OCI-LY7 (cell line): ENCODE measurements at regions not wholly inside any gene's neighbourhood (a gene's known extent, or its start where the extent isn't known, plus 50 kb on each side); places are given as distances from the start of the nearest gene placed in this dataset.
"Not testable (repeated sequence)": the region's sequence is repeated elsewhere in the genome, so short reads cannot be mapped to it uniquely, and the experiment has no call there.

Experiments
- BruUV-seq: library from RNA; stranded (reverse); fragments of 400-500 nt; replicated peaks from 2 replicates; lab custom pipeline; 2021; lab: Mats Ljungman, UMichigan
- CTCF ChIA-PET: fragments of 300-600 bp; sonication (Branson Sonifier 250); formaldehyde crosslinking; loops from one replicate; lab custom pipeline; 2022; ENCODE audit warnings: antibody characterized with exemption; ENCODE audit not compliant: unreplicated experiment; lab: Charles Lee
- POLR2A ChIA-PET: fragments of 300-600 bp; sonication (Branson Sonifier 250); formaldehyde crosslinking; loops from one replicate; lab custom pipeline; 2022; ENCODE audit warnings: antibody characterized with exemption; lab: Charles Lee
- DNase-seq: peaks from one replicate; pipeline ENCODE4 v3.0.0-alpha.2; 2015; ENCODE audit warnings: low spot score
- H2AFZ ChIP-seq: fragments of 200-600 bp; sonication (generic), shearing (Covaris generic); 2 replicates; pipeline ENCODE4 v1.6.1; 2014; ENCODE audit warnings: mild to moderate bottlenecking, antibody characterized with exemption, low read length, moderate library complexity
- H3K27ac ChIP-seq: fragments of 200-600 bp; sonication (generic); 2 replicates; pipeline ENCODE4 v1.5.1; 2014; ENCODE audit warnings: mixed run types, low read depth, mild to moderate bottlenecking, moderate library complexity, low read length, inconsistent platforms; ENCODE audit not compliant: poor library complexity, severe bottlenecking
- H3K36me3 ChIP-seq: fragments of 200-600 bp; sonication (generic); 2 replicates; pipeline ENCODE4 v1.6.1; 2014; ENCODE audit warnings: mild to moderate bottlenecking, antibody characterized with exemption, low read length, moderate library complexity, mixed read lengths; ENCODE audit not compliant: insufficient read depth
- H3K4me1 ChIP-seq: fragments of 200-600 bp; sonication (generic); 2 replicates; pipeline ENCODE4 v1.5.1; 2014; ENCODE audit warnings: mild to moderate bottlenecking, low read length; ENCODE audit not compliant: insufficient read depth, poor library complexity, severe bottlenecking
- H3K4me2 ChIP-seq: fragments of 200-600 bp; sonication (generic); 2 replicates; pipeline ENCODE4 v1.6.1; 2014; ENCODE audit warnings: mild to moderate bottlenecking, low read length
- H3K4me3 ChIP-seq: fragments of 200-600 bp; sonication (generic); 2 replicates; pipeline ENCODE4 v1.5.1; 2014; ENCODE audit warnings: mild to moderate bottlenecking, low read depth, low read length; ENCODE audit not compliant: poor library complexity, severe bottlenecking
- H3K79me2 ChIP-seq: fragments of 200-600 bp; sonication (generic); 2 replicates; pipeline ENCODE4 v1.6.1; 2016; ENCODE audit warnings: low read depth, mild to moderate bottlenecking, low read length, moderate library complexity, mixed read lengths; ENCODE audit not compliant: insufficient read depth
- H3K9me2 ChIP-seq: fragments of 200-600 bp; sonication (generic); 2 replicates; pipeline ENCODE4 v1.6.1; 2016; ENCODE audit warnings: mild to moderate bottlenecking, low read length, mixed read lengths; ENCODE audit not compliant: insufficient read depth
- H3K9me3 ChIP-seq: fragments of 200-600 bp; sonication (generic); 2 replicates; pipeline ENCODE4 v1.6.1; 2014; ENCODE audit warnings: mild to moderate bottlenecking, mixed run types, low read length, mixed read lengths
- H4K20me1 ChIP-seq: fragments of 200-600 bp; sonication (generic); 2 replicates; pipeline ENCODE4 v1.6.1; 2014; ENCODE audit warnings: mild to moderate bottlenecking, antibody characterized with exemption, low read length, moderate library complexity, mixed read lengths; ENCODE audit not compliant: insufficient read depth
- CTCF ChIP-seq: fragments of 200-600 bp; sonication (generic); conservative IDR thresholded peaks from 2 replicates; pipeline ENCODE4 v1.5.1; 2014; ENCODE audit warnings: mild to moderate bottlenecking, antibody characterized with exemption, low read length, moderate library complexity, mixed read lengths
- intact Hi-C: fragments of 100-400 bp; cut with micrococcal nuclease; formaldehyde crosslinking; loops from one replicate; pipeline ENCODE4 v1.10.0; 2022; ENCODE audit not compliant: unreplicated experiment

GRCh38 chr13:52565324-52565723, 76.9 kb upstream of the HNRNPA1L2 start:
- H2AFZ ChIP-seq, H3K36me3 ChIP-seq, BruUV-seq, CTCF ChIA-PET, H3K79me2 ChIP-seq, H3K4me3 ChIP-seq, H4K20me1 ChIP-seq, H3K9me3 ChIP-seq, POLR2A ChIA-PET, H3K9me2 ChIP-seq, H3K4me1 ChIP-seq, intact Hi-C loops, H3K27ac ChIP-seq: not testable (repeated sequence)
- H3K4me2 ChIP-seq: peak overlapping the region; percentile 9; the same call in 1 of the 2 replicates
- peak; percentile 1 for DNase-seq

GRCh38 chr13:52569904-52570602, 72.2 kb upstream of the HNRNPA1L2 start:
- H3K4me3 ChIP-seq, BruUV-seq, H3K9me3 ChIP-seq, intact Hi-C loops, H3K79me2 ChIP-seq, H3K27ac ChIP-seq, H3K36me3 ChIP-seq, H4K20me1 ChIP-seq, H3K4me1 ChIP-seq, CTCF ChIA-PET, H3K4me2 ChIP-seq, POLR2A ChIA-PET, H3K9me2 ChIP-seq, H2AFZ ChIP-seq: not testable (repeated sequence)
- DNase-seq: peak; percentile 39
- TF ChIP-seq CTCF: 0 out of 2 replicates have a peak, but pooled peaks have one; percentile 34

GRCh38 chr13:52571163-52571562, 71.1 kb upstream of the HNRNPA1L2 start:
- CTCF ChIA-PET, BruUV-seq, intact Hi-C loops: not testable (repeated sequence)

GRCh38 chr13:52582962-52583361, 59.3 kb upstream of the HNRNPA1L2 start:
- H3K9me2 ChIP-seq, H3K4me1 ChIP-seq, CTCF ChIA-PET, intact Hi-C loops, H3K4me3 ChIP-seq, H3K79me2 ChIP-seq, H3K4me2 ChIP-seq, H3K36me3 ChIP-seq, BruUV-seq, H2AFZ ChIP-seq, H3K9me3 ChIP-seq, POLR2A ChIA-PET, H3K27ac ChIP-seq, DNase-seq, H4K20me1 ChIP-seq: not testable (repeated sequence)

More at GRCh38 chr13:52571163-52571562, 71.1 kb upstream of the HNRNPA1L2 start:
- H3K9me3 ChIP-seq, H2AFZ ChIP-seq, H3K36me3 ChIP-seq, H3K4me2 ChIP-seq, H3K9me2 ChIP-seq, H3K79me2 ChIP-seq, H3K4me3 ChIP-seq, H3K27ac ChIP-seq, H3K4me1 ChIP-seq, POLR2A ChIA-PET, DNase-seq, H4K20me1 ChIP-seq: not testable (repeated sequence)
